OCI-LY7 (cell line): ENCODE measurements at regions not wholly inside any gene's neighbourhood (a gene's known extent, or its start where the extent isn't known, plus 50 kb on each side); places are given as distances from the start of the nearest gene placed in this dataset.

Experiments used
- BruUV-seq: library from RNA; stranded (reverse); fragments of 400-500 nt; replicated peaks from 2 replicates; lab custom pipeline; 2021; lab: Mats Ljungman, UMichigan
- CTCF ChIA-PET: fragments of 300-600 bp; sonication (Branson Sonifier 250); formaldehyde crosslinking; loops from one replicate; lab custom pipeline; 2022; ENCODE audit warnings: antibody characterized with exemption; ENCODE audit not compliant: unreplicated experiment; lab: Charles Lee
- POLR2A ChIA-PET: fragments of 300-600 bp; sonication (Branson Sonifier 250); formaldehyde crosslinking; loops from one replicate; lab custom pipeline; 2022; ENCODE audit warnings: antibody characterized with exemption; lab: Charles Lee
- DNase-seq: peaks from one replicate; pipeline ENCODE4 v3.0.0-alpha.2; 2015; ENCODE audit warnings: low spot score
- H2AFZ ChIP-seq: fragments of 200-600 bp; sonication (generic), shearing (Covaris generic); 2 replicates; pipeline ENCODE4 v1.6.1; 2014; ENCODE audit warnings: mild to moderate bottlenecking, antibody characterized with exemption, low read length, moderate library complexity
- H3K27ac ChIP-seq: fragments of 200-600 bp; sonication (generic); 2 replicates; pipeline ENCODE4 v1.5.1; 2014; ENCODE audit warnings: mixed run types, low read depth, mild to moderate bottlenecking, moderate library complexity, low read length, inconsistent platforms; ENCODE audit not compliant: poor library complexity, severe bottlenecking
- H3K36me3 ChIP-seq: fragments of 200-600 bp; sonication (generic); 2 replicates; pipeline ENCODE4 v1.6.1; 2014; ENCODE audit warnings: mild to moderate bottlenecking, antibody characterized with exemption, low read length, moderate library complexity, mixed read lengths; ENCODE audit not compliant: insufficient read depth
- H3K4me1 ChIP-seq: fragments of 200-600 bp; sonication (generic); 2 replicates; pipeline ENCODE4 v1.5.1; 2014; ENCODE audit warnings: mild to moderate bottlenecking, low read length; ENCODE audit not compliant: insufficient read depth, poor library complexity, severe bottlenecking
- H3K4me2 ChIP-seq: fragments of 200-600 bp; sonication (generic); 2 replicates; pipeline ENCODE4 v1.6.1; 2014; ENCODE audit warnings: mild to moderate bottlenecking, low read length
- H3K4me3 ChIP-seq: fragments of 200-600 bp; sonication (generic); 2 replicates; pipeline ENCODE4 v1.5.1; 2014; ENCODE audit warnings: mild to moderate bottlenecking, low read depth, low read length; ENCODE audit not compliant: poor library complexity, severe bottlenecking
- H3K79me2 ChIP-seq: fragments of 200-600 bp; sonication (generic); 2 replicates; pipeline ENCODE4 v1.6.1; 2016; ENCODE audit warnings: low read depth, mild to moderate bottlenecking, low read length, moderate library complexity, mixed read lengths; ENCODE audit not compliant: insufficient read depth
- H3K9me2 ChIP-seq: fragments of 200-600 bp; sonication (generic); 2 replicates; pipeline ENCODE4 v1.6.1; 2016; ENCODE audit warnings: mild to moderate bottlenecking, low read length, mixed read lengths; ENCODE audit not compliant: insufficient read depth
- H3K9me3 ChIP-seq: fragments of 200-600 bp; sonication (generic); 2 replicates; pipeline ENCODE4 v1.6.1; 2014; ENCODE audit warnings: mild to moderate bottlenecking, mixed run types, low read length, mixed read lengths
- H4K20me1 ChIP-seq: fragments of 200-600 bp; sonication (generic); 2 replicates; pipeline ENCODE4 v1.6.1; 2014; ENCODE audit warnings: mild to moderate bottlenecking, antibody characterized with exemption, low read length, moderate library complexity, mixed read lengths; ENCODE audit not compliant: insufficient read depth
- CTCF ChIP-seq: fragments of 200-600 bp; sonication (generic); conservative IDR thresholded peaks from 2 replicates; pipeline ENCODE4 v1.5.1; 2014; ENCODE audit warnings: mild to moderate bottlenecking, antibody characterized with exemption, low read length, moderate library complexity, mixed read lengths
- EZH2phosphoT487 ChIP-seq: fragments of 200-600 bp; sonication (generic); IDR thresholded peaks from 2 replicates; pipeline ENCODE4 v1.6.1; 2018; ENCODE audit warnings: low read depth, borderline replicate concordance, mild to moderate bottlenecking, mixed run types, antibody characterized with exemption, low read length, moderate library complexity, mixed read lengths
- intact Hi-C: fragments of 100-400 bp; cut with micrococcal nuclease; formaldehyde crosslinking; loops from one replicate; pipeline ENCODE4 v1.10.0; 2022; ENCODE audit not compliant: unreplicated experiment

- H2AFZ ChIP-seq = peak overlapping the region; percentile 55; the same call in 1 of the 2 replicates
- CTCF ChIA-PET = interaction anchor here (0.6 to 2.4 kb wide), 6 partner anchors 21 to 118 kb away, joined by 3 to 15 read pairs (median 4); partner anchors contain the start of gene RALGPS2
- POLR2A ChIA-PET = interaction anchor here (1.0 to 14.9 kb wide), 9 partner anchors 9 to 120 kb away, joined by 3 to 288 read pairs (median 16); partner anchors contain the start of gene RALGPS2
- peak; percentile 31 for DNase-seq
- H3K27ac ChIP-seq = peak overlapping the region; percentile 98
- no peaks in the 10 kb centered on the region for H3K79me2 ChIP-seq
- no peaks in the 10 kb centered on the region for H3K36me3 ChIP-seq
- TF ChIP-seq EZH2phosphoT487 (no peak), CTCF (no peak)
- intact Hi-C loops = loop anchor here (1.0 to 5.0 kb wide), 5 partner anchors 26 to 420 kb away; partner anchors contain the start of genes FAM20B and RALGPS2
- H3K4me2 ChIP-seq = peak overlapping the region; percentile 67
- H3K4me3 ChIP-seq = peak overlapping the region; percentile 34
- H3K9me2 ChIP-seq = no peaks in the 10 kb centered on the region
- peaks cover 84% of the 10 kb centered on the region for H3K4me1 ChIP-seq
- no peaks in the 10 kb centered on the region; the same call in 1 of the 2 replicates for H3K9me3 ChIP-seq
- BruUV-seq = no TSS peak
- no peaks in the 10 kb centered on the region for H4K20me1 ChIP-seq
These were observed 93.9 kb downstream of the TEX35 start for GRCh38 chr1:178606839-178607238.

GRCh38 chr1:178607718-178608408, 95.0 kb downstream of the TEX35 start:
- Histone ChIP-seq H3K9me3 (no peaks in the 10 kb centered on the region; the same call in 1 of the 2 replicates), H3K4me1 (peaks cover 74% of the 10 kb centered on the region), H3K4me3 (no peak overlapping the region), H3K9me2 (no peaks in the 10 kb centered on the region), H2AFZ (peak overlapping the region; percentile 55; the same call in 1 of the 2 replicates), H3K79me2 (no peaks in the 10 kb centered on the region), H3K36me3 (no peaks in the 10 kb centered on the region), H3K4me2 (peak overlapping the region; percentile 67), H4K20me1 (no peaks in the 10 kb centered on the region), H3K27ac (peak overlapping the region; percentile 98)
- no TSS peak for BruUV-seq
- intact Hi-C loops = loop anchor here (5.0 kb wide), 1 partner anchor 419 kb away; the partner anchor contains the start of gene FAM20B
- peak; percentile 45 for DNase-seq
- ChIA-PET CTCF (no interaction called here), POLR2A (interaction anchor here (0.7 to 14.9 kb wide), 18 partner anchors 11 to 253 kb away, joined by 3 to 288 read pairs (median 4); partner anchors contain the start of gene RALGPS2)
- TF ChIP-seq CTCF = no peak
- TF ChIP-seq EZH2phosphoT487 = no peak
